ENCODE measurements at regions not wholly inside any gene's neighbourhood (a gene's known extent, or its start where the extent isn't known, plus 50 kb on each side); places are given as distances from the start of the nearest gene placed in this dataset.

GRCh38 chr17:33778505-33779233, 476.4 kb upstream of the CCL2 start:
- no peak for DNase-seq (ENCODE audit: low read depth)

GRCh38 chr17:33779234-33779591, 475.9 kb upstream of the CCL2 start:
- no peak for DNase-seq (ENCODE audit: low read depth)

GRCh38 chr17:33785281-33785680, 469.8 kb upstream of the CCL2 start:
- DNase-seq (ENCODE audit: low read depth): no peak

- no peak for DNase-seq (ENCODE audit: low read depth)
Observed at GRCh38 chr17:33786478-33786877, 468.6 kb upstream of the CCL2 start.

GRCh38 chr17:33789658-33790057, 465.4 kb upstream of the CCL2 start:
- no peak for DNase-seq (ENCODE audit: low read depth)

- no peak for DNase-seq (ENCODE audit: low read depth)
Observed at GRCh38 chr17:33797181-33797580, 457.9 kb upstream of the CCL2 start.

- DNase-seq (ENCODE audit: low read depth): no peak
Observed at GRCh38 chr17:33798308-33798707, 456.8 kb upstream of the CCL2 start.

GRCh38 chr17:33802349-33803198, 452.5 kb upstream of the CCL2 start:
- DNase-seq (ENCODE audit: low read depth): no peak

- no peak for DNase-seq (ENCODE audit: low read depth)
Observed at GRCh38 chr17:33803199-33803685, 451.8 kb upstream of the CCL2 start.

- no peak for DNase-seq (ENCODE audit: low read depth)
Observed at GRCh38 chr17:33803686-33804085, 451.4 kb upstream of the CCL2 start.

- no peak for DNase-seq (ENCODE audit: low read depth)
Observed at GRCh38 chr17:33804401-33804800, 450.7 kb upstream of the CCL2 start.

- DNase-seq (ENCODE audit: low read depth): no peak
Observed at GRCh38 chr17:33806631-33807030, 448.5 kb upstream of the CCL2 start.

GRCh38 chr17:33809748-33810147, 445.3 kb upstream of the CCL2 start:
- no peak for DNase-seq (ENCODE audit: low read depth)

- no peak for DNase-seq (ENCODE audit: low read depth)
Observed at GRCh38 chr17:33811004-33811760, 443.9 kb upstream of the CCL2 start.

GRCh38 chr17:33811984-33812577, 443.0 kb upstream of the CCL2 start:
- DNase-seq (ENCODE audit: low read depth): no peak

GRCh38 chr17:33814852-33815251, 440.2 kb upstream of the CCL2 start:
- DNase-seq (ENCODE audit: low read depth): no peak

- DNase-seq (ENCODE audit: low read depth): no peak
Observed at GRCh38 chr17:33816036-33816435, 439.0 kb upstream of the CCL2 start.

GRCh38 chr17:33816842-33817617, 438.1 kb upstream of the CCL2 start:
- no peak for DNase-seq (ENCODE audit: low read depth)

GRCh38 chr17:33819539-33819938, 435.5 kb upstream of the CCL2 start:
- no peak for DNase-seq (ENCODE audit: low read depth)

GRCh38 chr17:33832262-33832661, 422.8 kb upstream of the CCL2 start:
- no peak for DNase-seq (ENCODE audit: low read depth)

GRCh38 chr17:33837281-33837680, 417.8 kb upstream of the CCL2 start:
- DNase-seq (ENCODE audit: low read depth): no peak

All from stimulated activated CD8-positive, alpha-beta memory T cell treated with anti-CD3 and anti-CD28 coated beads, Interleukin-7, amount 100 ng/mL, for 24 hours (primary cell).